D721Med (cell line): ENCODE measurements at regions not wholly inside any gene's neighbourhood (a gene's known extent, or its start where the extent isn't known, plus 50 kb on each side); places are given as distances from the start of the nearest gene placed in this dataset.

ENCODE experiments used
- DNase-seq: peaks from one replicate; pipeline ENCODE4 v3.0.0; 2011; ENCODE audit warnings: low spot score; ENCODE audit not compliant: insufficient read length
- FAIRE-seq: peaks from 2 replicates; lab custom pipeline; 2011; peaks lifted over from hg19 to GRCh38; lab: Jason Lieb, UNC
- CTCF ChIP-seq: IDR thresholded peaks from 2 replicates; pipeline ENCODE4 v1.5.1; 2012; ENCODE audit warnings: mild to moderate bottlenecking, control low read depth; ENCODE audit not compliant: insufficient read depth; ENCODE audit errors: missing control alignments

- FAIRE-seq (no peak), DNase-seq (no peak)
- TF ChIP-seq CTCF: peak; percentile 42
Observed at GRCh38 chr3:68007621-68008226, 353.3 kb upstream of the SUCLG2 start.

- DNase-seq: no peak
- FAIRE-seq: no peak
- TF ChIP-seq CTCF: no peak
Observed at GRCh38 chr3:68006646-68007045, 352.2 kb upstream of the SUCLG2 start.

DNA sequence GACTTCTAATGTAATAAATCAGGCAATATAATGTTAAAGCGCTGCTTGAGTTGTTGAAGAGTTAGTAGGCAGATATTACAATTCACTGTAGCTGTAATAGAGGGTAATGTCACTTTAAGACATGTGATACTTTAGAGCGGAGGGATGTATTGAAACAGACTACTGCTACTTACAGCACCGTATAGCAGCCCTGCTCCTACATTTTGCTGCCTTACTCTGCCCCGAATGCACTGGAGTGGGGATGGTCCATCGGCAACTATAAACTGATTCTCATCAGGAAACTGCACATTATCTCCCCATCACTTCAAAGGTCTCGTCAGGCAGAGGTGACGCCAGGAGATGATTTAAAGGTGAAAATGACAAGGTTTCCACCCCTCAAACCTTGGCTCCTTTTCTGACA, 349.7 kb upstream of the SUCLG2 start:
- TF ChIP-seq CTCF: no peak
- no peak for DNase-seq
- FAIRE-seq: no peak

- FAIRE-seq: no peak
- no peak for TF ChIP-seq CTCF
- DNase-seq: no peak
Observed at GRCh38 chr3:67998281-67998680, 343.9 kb upstream of the SUCLG2 start.

DNA sequence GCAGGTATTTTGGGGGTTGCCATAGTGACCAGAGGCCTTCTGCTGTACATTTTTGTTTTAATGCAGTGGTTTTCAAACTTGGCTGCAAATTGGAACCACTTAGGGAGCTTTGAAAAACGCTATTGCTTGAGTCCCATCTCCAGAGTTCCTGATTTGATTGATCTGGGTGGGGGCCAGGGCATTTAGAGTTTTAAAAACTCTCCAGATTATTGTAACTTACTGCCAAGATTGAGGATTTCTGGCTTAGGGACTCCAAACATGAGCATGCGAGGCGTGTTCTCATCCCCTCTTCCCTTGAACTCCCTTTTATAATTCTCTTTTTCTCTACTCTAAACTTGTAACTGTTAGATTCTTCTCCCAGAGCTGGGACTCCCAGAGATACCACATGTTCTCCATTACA, 340.8 kb upstream of the SUCLG2 start:
- DNase-seq (no peak), FAIRE-seq (no peak)
- TF ChIP-seq CTCF: no peak

- DNase-seq (no peak), FAIRE-seq (no peak)
- TF ChIP-seq CTCF: no peak
Observed at GRCh38 chr3:67986706-67987105, 332.3 kb upstream of the SUCLG2 start.

DNA sequence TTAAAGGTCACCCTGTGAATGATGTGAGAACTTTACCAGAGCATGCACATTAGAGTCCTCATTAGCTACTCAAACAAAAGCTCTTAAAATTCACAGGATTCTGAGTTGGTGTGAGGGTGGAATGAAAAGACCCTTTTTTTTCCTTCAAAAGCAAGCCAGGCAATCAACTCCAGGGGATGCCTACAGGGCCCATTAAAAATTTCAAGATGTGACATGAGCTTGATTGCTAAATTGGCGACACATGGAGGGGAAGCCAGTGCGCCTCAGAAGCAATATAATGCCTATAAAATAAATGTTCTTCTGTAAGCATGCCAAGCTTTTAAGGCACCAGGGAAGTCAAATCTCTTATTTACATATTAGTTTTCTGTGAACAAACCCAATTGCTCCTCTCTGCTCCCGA, 328.8 kb upstream of the SUCLG2 start:
- no peak for FAIRE-seq
- no peak for DNase-seq
- no peak for TF ChIP-seq CTCF
